ENCODE measurements at regions not wholly inside any gene's neighbourhood (a gene's known extent, or its start where the extent isn't known, plus 50 kb on each side); places are given as distances from the start of the nearest gene placed in this dataset.

GRCh38 chr2:71892423-71892730, 255.3 kb downstream of the CYP26B1 start:
- WGBS, 2 donors: 67 to 70% methylated on average over 2 of the region's 2 CpGs
- Histone ChIP-seq H3K9me3 (no peaks in the 10 kb centered on the region), H3K27me3 (no peaks in the 10 kb centered on the region), H3K27ac (no peak overlapping the region), H3K36me3 (no peaks in the 10 kb centered on the region), H3K4me3 (no peak overlapping the region), H3K4me1 (no peaks in the 10 kb centered on the region)
- FAIRE-seq (no peak), ATAC-seq (no peak), DNase-seq (no peak)
- intact Hi-C loops (cut with DNase I): no loop called here
- TF ChIP-seq, protein P1, sequence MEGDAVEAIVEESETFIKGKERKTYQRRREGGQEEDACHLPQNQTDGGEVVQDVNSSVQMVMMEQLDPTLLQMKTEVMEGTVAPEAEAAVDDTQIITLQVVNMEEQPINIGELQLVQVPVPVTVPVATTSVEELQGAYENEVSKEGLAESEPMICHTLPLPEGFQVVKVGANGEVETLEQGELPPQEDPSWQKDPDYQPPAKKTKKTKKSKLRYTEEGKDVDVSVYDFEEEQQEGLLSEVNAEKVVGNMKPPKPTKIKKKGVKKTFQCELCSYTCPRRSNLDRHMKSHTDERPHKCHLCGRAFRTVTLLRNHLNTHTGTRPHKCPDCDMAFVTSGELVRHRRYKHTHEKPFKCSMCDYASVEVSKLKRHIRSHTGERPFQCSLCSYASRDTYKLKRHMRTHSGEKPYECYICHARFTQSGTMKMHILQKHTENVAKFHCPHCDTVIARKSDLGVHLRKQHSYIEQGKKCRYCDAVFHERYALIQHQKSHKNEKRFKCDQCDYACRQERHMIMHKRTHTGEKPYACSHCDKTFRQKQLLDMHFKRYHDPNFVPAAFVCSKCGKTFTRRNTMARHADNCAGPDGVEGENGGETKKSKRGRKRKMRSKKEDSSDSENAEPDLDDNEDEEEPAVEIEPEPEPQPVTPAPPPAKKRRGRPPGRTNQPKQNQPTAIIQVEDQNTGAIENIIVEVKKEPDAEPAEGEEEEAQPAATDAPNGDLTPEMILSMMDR (IDR thresholded peaks at IDR 0.05): no peak

GRCh38 chr2:71891719-71892422, 255.8 kb downstream of the CYP26B1 start:
- 59 to 78% methylated on average over 6 of the region's 6 CpGs for WGBS, 2 donors
- no peak for DNase-seq
- ATAC-seq: no peak
- no peaks in the 10 kb centered on the region for H3K9me3 ChIP-seq
- TF ChIP-seq, protein P1 (IDR thresholded peaks at IDR 0.05): no peak
- intact Hi-C loops (cut with DNase I): no loop called here
- H3K27ac ChIP-seq: no peak overlapping the region
- H3K4me3 ChIP-seq: no peak overlapping the region
- H3K36me3 ChIP-seq: no peaks in the 10 kb centered on the region
- H3K4me1 ChIP-seq: no peaks in the 10 kb centered on the region
- FAIRE-seq: no peak
- no peaks in the 10 kb centered on the region for H3K27me3 ChIP-seq

DNA sequence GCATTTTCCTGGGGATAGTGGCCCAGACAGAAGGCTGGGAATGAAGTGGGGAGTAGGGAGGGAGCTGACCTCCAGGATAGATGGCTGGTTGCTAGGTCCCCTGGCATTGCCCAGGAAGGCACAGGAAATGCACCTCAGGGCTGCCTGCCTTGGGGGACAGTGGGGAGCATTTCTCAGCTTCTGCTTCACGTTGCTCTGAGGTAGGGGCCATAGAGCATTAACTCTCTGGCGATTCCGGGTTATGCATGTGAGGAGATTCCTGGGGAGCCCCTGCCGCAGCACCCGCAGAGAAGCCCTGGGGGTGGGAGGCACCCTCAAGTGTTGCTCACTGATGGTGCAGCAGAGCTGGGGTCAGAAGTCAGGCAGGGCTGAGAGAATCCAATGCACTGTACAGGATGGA, 256.5 kb downstream of the CYP26B1 start:
- TF ChIP-seq, protein P1 (IDR thresholded peaks at IDR 0.05): no peak
- no peak for ATAC-seq
- WGBS, 2 donors: 66 to 67% methylated on average over 5 of the region's 5 CpGs
- Histone ChIP-seq H3K4me3 (no peak overlapping the region), H3K36me3 (no peaks in the 10 kb centered on the region), H3K27me3 (no peaks in the 10 kb centered on the region), H3K4me1 (no peaks in the 10 kb centered on the region), H3K27ac (no peak overlapping the region), H3K9me3 (no peaks in the 10 kb centered on the region)
- intact Hi-C loops (cut with DNase I): no loop called here
- FAIRE-seq: no peak
- DNase-seq: no peak

DNA sequence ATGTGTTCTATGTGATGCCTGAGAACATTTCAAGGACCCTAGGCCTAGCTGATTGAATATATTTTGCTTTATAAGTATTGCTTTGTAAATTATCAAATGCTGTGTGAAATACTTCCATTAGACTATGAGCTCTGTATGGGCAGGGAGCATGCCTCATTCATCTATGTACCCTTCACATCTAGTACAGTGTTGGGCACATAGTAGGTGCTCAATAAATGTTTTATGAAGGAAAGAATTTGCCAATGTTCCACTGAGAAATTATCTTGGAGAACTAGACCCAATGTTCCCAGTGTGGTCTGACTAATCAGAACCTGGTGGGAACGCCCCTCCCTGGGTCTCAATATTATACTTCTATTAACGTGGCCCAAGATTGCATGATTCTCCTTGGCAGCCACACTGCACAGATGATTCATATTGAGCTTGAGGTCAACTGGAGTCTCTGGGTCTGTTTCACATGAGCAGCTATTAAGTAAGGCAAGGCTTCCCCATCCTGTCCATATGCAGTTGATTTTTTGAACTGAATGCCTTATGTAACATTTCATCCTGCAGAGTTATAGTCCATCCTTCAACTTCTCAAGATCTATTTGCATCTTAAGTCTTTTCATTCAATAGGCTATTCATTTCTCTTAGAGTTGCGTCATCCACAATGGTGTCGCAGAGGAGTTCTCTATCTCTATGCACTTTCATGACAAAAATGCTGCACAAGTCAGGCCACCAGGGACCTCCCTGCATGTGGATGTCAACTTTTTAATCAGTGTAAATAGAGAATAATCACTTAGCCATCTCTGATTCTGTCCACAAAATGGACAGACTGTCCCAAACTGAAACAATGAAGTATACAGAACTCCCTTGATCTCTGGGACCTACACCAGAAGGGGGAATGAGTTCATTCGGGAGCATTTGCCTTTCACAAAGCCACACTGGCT, 257.6 kb downstream of the CYP26B1 start:
- ATAC-seq (peak in 2 of 4 donors; percentile 23 to 56), DNase-seq (no peak), FAIRE-seq (no peak)
- no peaks in the 10 kb centered on the region for H3K27me3 ChIP-seq
- intact Hi-C loops (cut with DNase I): no loop called here
- H3K9me3 ChIP-seq: no peaks in the 10 kb centered on the region
- no peaks in the 10 kb centered on the region for H3K36me3 ChIP-seq
- no peaks in the 10 kb centered on the region for H3K4me1 ChIP-seq
- H3K4me3 ChIP-seq: no peak overlapping the region
- no peak overlapping the region for H3K27ac ChIP-seq
- TF ChIP-seq, protein P1 (IDR thresholded peaks at IDR 0.05): no peak
- 71 to 83% methylated on average over 5 of the region's 5 CpGs for WGBS, 2 donors
